NCI-H1105 treated with DMSO at 0.1 percent for 48 hours (cell line): ENCODE measurements at regions not wholly inside any gene's neighbourhood (a gene's known extent, or its start where the extent isn't known, plus 50 kb on each side); places are given as distances from the start of the nearest gene placed in this dataset.

ENCODE experiments used
- DNase-seq: peaks from one replicate; lab custom pipeline; 2025; lab: John Stamatoyannopoulos, UW

- no peak for DNase-seq
These were observed 83.3 kb upstream of the TNR start for GRCh38 chr1:175826705-175827104.

- DNase-seq = no peak
These were observed 80.7 kb upstream of the TNR start for GRCh38 chr1:175824079-175824478.

GRCh38 chr1:175823406-175823805, 80.0 kb upstream of the TNR start:
- no peak for DNase-seq

GRCh38 chr1:175822580-175822979, 79.2 kb upstream of the TNR start:
- DNase-seq = no peak

- no peak for DNase-seq
These were observed 77.1 kb upstream of the TNR start for GRCh38 chr1:175820456-175821025.

- no peak for DNase-seq
These were observed 75.5 kb upstream of the TNR start for GRCh38 chr1:175818929-175819328.

GRCh38 chr1:175817445-175817844, 74.0 kb upstream of the TNR start:
- DNase-seq = no peak

GRCh38 chr1:175814885-175815284, 71.5 kb upstream of the TNR start:
- DNase-seq = no peak

GRCh38 chr1:175812936-175813335, 69.5 kb upstream of the TNR start:
- no peak for DNase-seq

- DNase-seq = no peak
These were observed 66.9 kb upstream of the TNR start for GRCh38 chr1:175810305-175810704.

GRCh38 chr1:175808999-175809398, 65.6 kb upstream of the TNR start:
- DNase-seq = no peak

GRCh38 chr1:175808573-175808972, 65.2 kb upstream of the TNR start:
- no peak for DNase-seq

- DNase-seq = no peak
These were observed 61.2 kb upstream of the TNR start for GRCh38 chr1:175804561-175804960.

GRCh38 chr1:175803413-175803812, 60.0 kb upstream of the TNR start:
- DNase-seq = no peak

GRCh38 chr1:175802407-175803123, 59.2 kb upstream of the TNR start:
- DNase-seq = no peak

- no peak for DNase-seq
These were observed 58.6 kb upstream of the TNR start for GRCh38 chr1:175801979-175802378.

GRCh38 chr1:175797576-175797975, 54.2 kb upstream of the TNR start:
- DNase-seq = no peak

- no peak for DNase-seq
These were observed 51.2 kb upstream of the TNR start for GRCh38 chr1:175794586-175794985.

- DNase-seq = no peak
These were observed 50.2 kb upstream of the TNR start for GRCh38 chr1:175793617-175794016.
